Stimulated activated CD4-positive, alpha-beta T cell treated with anti-CD3 and anti-CD28 coated beads, Interleukin-1b, Interleukin-23, amount 100 ng/mL, for 24 hours (primary cell): ENCODE measurements at regions not wholly inside any gene's neighbourhood (a gene's known extent, or its start where the extent isn't known, plus 50 kb on each side); places are given as distances from the start of the nearest gene placed in this dataset.
"Not testable (repeated sequence)": the region's sequence is repeated elsewhere in the genome, so short reads cannot be mapped to it uniquely, and the experiment has no call there.

Source experiments
- DNase-seq, 4 experiments: peaks; one replicate each; pipeline ENCODE4 v3.0.0-alpha.2; 2020; ENCODE audit warnings: low read depth in 4 of 4, low spot score in 1 of 4

DNA sequence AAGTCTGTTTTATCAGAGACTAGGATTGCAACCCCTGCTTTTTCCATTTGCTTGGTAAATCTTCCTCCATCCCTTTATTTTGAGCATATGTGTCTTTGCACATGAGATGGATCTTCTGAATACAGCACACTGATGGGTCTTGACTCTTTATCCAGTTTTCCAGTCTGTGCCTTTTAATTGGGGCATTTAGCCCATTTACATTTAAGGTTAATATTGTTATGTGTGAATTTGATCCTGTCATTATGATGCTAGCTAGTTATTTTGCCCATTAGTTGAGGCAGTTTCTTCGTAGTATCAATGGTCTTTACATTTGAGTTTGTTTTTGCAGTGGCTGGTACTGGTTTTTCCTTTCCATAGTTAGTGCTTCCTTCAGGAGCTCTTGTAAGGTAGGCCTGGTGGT, 120.6 kb upstream of the TNP1 start:
- DNase-seq = not testable (repeated sequence)

DNA sequence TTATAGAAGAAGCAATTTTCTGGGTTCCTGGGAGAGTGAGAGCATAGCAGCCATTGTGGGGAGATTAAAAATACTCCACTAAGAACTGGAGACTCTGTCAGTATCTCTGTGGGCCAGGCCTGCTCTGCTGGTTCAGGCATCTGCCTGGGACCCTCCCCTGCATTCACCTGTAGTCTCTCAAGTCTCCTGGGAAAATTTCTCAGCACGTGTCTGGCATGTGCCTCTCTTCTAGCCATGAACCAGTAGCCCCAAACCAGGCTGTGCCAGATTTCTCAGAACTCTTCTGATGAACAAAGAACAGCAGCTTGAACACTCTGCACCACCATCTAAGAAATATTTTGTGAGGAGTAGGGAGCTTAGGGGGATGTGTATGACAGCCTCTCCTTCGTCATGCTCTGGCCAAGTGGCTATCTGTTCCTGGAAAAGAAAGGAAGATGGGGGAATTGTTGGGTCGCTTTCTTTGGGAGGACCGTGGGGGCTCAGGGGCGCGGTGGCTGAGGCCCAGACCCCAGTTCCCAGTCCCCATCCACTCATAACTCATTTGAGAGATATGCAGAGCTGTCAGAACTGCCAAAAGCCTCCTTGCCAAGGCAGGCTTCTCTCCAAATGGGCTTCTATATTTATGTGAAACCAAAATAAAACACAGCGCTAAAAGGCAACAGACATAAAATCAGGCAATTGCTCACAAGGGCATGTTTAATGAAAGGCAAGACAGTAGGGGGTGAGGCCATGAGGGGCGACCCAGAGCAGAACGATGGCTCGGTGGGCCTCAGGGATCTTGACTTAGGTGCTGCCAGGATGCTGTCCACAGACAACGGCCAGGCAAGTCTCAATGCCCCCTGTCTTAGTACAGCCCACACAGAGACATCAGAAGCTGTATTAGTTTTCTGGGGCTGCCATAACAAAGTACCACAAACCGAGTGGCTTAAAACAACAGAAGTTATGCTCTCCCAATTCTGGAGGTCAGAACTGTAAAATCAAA, 114.7 kb upstream of the TNP1 start:
- no peak for DNase-seq

DNA sequence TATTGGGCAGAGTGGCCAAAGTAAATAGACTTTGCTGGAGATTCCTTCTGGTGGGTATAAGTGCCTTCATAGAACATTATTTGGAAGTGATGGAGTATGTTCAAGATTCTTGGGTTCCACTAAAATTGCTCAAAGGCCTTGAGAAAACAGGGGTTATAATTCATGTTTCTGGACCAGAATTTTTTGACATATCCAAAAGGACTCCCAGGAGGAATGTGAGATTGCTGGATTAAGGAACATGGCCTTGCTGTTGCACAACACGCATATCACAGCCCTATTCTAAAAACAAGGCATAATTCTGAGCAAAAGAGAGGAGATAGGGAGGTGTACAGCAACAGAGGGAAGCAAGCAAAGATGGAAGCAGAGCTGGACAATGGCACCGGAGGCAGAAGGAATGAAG, 111.7 kb upstream of the TNP1 start:
- no peak for DNase-seq

DNA sequence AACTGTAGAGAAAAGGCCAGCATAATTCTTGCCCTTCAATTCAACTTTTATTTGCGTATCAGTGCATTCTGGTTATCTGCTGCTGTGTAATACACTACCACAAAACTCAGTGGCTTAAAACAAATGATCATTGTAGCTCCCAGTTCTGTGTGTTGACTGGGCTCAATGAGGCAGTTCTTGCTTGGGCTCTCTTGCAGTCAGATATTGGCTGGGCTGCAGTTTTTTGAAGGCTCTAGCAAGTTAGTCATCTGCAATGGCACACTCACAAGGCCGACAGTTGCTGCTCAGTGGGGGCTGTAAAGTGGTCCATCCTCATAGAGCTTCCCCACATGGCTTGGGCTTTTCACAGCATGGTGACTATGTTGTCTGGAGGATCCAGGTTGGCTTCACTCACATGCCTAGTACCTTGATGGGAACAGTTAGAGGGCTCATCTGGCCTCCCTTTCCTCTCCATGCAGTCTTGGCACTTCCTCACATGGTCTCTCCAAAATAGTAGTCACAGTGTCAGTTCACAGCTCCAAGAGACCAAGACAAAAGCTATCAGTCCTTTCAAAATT, 110.6 kb upstream of the TNP1 start:
- DNase-seq = no peak

DNA sequence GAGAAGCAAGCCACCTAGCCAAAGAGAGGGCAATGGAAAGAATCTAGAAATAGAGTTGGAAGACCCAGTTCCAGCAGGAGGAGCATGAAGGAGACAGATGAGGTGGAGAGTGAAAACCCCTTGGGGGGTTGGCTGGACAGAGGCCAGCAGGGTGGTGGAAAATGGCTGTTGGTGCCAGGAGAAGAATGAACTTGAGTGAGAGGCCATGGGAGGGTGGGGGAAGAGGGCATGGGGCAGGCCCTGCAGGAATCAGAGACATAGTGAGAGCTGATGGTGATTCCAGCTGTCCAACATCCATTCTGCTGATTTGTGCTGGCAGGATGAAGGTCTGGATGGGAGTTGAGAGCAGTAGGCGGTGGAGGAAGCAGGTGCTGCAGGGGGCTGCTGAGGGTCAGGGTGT, 108.0 kb upstream of the TNP1 start:
- DNase-seq = no peak

DNA sequence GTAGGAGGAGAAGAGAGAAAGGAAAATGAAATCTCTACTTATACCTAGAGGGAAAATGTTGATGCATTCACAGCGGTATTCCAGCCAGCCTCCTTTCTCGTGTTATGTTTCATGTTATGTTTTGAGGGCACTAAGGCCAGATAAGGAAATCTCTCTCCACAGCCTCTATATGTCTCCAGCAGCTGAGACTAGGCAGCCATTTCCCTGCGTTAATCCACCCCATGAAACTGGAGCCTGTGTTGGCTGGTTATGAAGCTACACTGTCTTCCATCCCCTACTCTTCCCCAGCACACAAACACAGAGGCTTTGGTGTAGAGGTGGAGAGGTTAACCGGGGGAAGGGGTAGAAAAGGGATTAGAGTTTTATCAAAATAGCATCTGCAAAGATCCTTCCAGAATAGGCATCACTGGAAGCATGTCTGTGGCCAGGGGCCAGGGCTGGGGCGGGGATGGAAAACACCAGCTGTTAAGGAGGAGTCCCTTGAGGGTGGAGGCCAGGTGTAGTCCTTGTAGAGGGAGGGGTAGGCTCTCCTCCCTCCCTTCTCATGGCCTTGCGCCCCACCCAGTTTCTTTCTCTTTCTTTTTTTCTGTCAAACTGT, 100.9 kb upstream of the TNP1 start:
- no peak for DNase-seq

DNA sequence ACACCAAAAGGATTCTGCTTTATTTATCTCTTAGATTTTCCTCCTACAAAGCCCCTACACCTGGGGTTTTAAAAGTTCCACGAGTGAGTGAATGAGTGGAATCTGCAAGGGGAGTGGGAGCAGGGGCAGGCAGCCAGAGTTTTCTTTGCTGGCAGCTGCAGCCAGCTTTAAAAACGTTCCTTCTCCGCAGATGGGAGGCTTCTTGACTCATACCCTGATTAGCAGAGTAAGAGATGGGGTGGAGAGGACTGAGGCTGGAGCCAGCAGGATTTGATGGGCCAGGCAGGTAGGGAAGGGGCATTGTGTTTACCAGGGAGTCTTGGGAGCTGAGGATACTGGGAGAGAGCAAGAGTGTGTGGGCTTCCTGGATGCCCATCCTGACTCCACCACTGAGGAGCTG, 99.6 kb upstream of the TNP1 start:
- DNase-seq = no peak

DNA sequence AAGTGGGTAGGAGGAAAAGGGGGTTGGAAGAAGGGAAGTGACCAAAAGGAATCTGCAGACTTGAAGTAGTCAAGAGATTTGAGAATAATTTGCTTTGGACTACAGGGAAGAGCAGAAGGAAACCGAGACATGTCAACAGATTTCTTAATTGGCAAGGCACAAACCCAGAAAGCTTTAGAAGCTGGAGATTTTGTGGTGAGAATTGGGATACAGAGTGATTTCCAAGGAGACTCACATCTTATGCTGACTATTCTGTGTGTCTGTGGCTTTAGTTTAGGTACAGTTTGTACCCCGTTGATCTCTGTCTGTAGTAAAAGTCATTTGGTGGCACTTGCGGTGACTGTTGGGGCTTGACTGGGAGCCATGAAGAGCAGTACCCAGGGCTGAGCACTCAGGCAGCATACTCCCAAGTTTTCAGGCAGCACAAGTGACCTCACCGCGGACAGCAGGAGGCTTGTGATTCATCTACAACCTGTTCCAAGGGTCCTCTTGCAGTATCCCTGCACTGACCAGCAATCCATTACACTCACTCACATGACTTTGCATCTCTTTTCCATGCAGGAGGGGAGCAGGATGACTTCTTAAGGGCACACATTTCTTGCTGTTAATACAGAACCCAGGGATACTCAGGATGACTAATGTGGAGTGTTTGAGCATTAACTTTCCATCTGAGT, 97.1 kb upstream of the TNP1 start:
- DNase-seq = no peak

DNA sequence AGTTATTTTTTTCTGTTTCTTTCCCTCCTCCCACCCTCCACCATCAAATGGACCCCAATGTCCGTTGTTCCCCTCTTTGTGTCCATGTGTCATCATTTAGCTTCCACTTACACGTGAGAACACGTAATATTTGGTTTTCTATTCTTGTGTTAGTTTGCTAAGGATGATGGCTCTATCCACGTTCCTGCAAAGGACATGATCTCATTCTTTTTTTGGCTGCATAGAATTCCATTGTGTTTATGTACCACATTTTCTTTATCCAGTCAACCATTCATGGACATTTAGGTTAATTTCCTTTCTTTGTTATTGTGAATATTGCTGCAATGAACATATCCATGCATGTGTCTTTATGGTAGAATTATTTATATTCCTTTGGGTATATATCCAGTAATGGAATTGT, 91.3 kb upstream of the TNP1 start:
- no peak for DNase-seq

DNA sequence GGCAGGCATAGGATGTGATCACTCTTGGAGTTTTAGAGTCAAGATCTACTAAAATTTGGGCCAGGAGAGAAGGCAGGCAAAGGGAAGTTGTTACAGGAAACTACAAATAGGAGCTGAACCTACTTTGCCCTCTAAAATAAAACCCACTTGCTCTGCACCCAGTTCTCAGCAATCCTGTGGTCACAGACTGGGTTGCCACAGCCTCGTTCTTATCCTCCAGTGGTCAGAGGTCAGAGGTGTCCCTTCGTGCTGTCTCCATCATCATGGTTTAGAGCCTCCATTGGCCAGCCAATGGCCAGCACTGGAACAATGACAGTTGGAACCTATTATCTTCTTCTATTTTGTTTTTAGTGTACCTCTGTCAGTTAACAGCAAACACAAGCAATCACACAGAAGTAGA, 90.7 kb upstream of the TNP1 start:
- DNase-seq = no peak

DNA sequence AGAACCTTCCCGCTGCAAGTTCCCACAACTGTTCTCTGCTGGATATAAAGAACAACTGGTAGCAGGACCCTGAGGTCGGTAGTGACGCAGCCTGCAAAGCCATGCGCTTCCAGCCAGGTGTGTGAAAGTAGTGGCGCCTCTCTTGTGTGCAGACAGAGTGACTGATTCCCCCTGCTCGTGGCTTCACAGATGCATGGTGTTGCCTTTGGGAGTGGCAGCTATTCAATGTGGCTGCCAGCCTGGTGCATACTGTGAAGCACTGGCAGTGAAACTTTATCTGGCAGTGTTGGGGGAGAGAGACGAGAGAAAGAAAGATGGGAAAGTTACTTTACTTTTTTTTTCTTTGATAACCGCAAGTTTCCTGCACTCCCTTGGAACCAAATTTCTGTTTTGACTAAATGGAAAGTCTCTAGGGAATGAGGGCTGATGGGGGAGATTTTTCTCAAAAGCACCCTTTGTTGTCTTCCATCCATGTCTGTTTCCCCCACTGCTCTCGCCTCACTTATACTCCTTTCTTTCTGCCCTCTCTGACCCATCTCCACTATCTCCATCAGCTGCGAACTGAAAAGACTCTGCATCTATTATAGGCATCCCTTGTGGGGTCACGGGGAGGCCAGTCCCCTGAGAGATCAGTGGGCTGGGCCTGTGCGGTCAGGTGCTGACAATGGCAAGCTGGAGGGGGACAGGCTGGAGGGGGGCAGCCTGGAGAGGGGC, 90.0 kb upstream of the TNP1 start:
- no peak for DNase-seq

DNA sequence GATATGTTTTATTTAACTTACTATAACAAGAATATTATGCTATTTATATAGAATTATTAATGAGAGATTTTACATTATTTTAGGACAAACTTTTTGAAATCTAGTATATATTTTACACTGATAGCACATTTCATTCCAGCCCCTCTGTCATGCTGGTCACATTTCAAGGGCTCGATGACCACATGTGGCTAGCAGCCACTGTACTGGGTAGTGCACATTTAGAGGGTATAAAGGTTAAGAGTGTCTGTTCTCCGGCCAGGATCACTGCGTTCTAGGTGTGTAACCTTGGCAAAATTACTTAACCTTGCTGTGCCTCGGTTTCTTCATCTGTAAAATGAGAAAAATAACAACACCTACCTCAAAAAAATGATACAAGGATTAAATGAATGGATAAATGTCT, 87.2 kb upstream of the TNP1 start:
- no peak for DNase-seq

DNA sequence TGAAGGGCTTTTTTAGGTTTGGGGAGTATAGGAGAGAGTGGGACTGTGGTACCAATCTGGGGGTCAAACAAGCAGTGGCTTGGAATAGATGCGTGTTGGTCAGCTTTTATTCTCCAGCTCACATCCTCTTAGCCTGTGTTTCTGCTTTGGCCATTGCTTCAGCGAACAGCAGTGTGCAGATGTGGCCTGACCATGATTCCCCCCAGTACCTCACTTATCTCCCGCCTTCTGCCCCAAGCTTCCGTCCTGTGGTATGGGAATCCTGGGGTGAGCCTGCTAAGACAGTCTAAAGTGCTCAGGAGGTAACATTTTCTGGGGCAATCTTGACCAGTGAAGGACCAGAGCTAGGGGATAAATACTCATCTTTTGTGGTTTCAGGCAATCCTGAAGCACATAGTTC, 84.9 kb upstream of the TNP1 start:
- DNase-seq = no peak

DNA sequence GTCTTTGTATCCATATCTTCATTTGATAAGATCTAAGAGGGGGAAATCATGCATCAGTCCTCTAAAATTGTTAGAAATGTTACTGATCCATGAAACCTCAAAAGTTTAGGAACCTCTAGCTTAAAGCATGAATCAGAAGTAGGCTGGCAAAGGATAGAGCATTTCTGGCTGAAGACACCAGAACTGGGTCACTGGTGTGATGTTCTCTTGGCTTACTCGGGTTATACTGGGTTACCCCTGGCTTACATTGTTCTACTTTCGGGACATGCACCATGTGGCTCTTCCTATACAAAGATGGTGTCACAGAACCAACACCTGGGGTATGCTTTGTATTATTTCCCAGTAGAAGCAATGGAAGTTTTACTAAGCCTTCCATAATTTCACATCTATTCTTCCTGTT, 83.2 kb upstream of the TNP1 start:
- no peak for DNase-seq

DNA sequence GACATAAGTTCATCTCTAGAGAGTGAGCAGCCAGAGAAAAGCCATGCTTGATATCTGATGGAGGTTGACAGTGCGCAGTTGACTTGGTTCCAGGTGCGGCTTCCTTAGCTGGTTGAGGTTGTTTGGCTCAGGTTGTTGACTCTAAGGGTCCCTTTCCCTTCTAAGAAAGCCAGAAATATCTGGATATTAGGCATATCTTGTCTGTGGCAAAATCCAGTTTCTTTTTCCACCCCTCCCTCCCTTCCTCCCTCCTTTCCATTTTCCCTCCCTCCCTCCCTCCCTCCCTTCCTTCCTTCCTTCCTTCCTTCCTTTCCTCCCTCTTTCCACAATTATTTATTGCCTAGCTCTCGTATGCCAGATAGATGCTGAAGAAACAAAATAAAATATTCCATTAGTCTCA, 82.6 kb upstream of the TNP1 start:
- no peak for DNase-seq

DNA sequence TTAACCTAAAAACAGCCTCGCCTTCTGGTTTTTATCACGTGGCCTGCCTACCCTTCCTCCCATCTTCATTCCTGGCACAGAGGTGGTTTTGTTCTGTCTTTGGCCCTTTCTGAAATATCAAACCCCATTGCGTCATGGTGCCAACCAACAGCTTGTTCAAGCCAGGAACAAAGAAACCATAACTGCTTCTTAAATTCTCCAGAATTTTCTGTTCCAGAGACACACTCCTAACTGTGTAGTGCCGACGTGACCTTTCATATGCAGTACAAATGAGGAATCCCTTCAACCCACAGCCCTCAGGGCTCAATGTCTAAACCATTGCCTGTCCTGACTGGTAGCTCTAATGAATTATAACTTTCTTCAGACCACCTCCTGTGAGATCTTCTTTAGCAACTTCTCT, 82.2 kb upstream of the TNP1 start:
- DNase-seq = no peak

DNA sequence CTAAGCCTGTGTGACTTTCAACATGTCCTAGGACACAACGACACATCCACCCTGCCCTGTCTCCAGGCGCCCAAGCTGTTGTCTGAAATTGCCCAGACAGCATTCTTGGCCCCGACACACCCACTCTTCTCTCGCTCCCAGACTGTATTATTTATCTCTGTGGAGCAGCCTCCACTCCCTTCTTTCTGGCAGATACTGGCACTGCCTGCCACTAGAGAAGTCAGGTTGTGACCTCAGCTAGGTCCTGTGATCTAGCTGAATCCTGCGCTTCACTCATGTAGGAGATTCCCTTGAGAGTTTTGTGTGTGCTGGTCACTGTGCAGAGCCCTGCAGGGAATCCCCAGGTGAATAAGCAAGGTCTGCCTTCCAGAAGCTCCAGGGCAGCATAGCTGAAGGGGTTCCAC, 77.1 kb upstream of the TNP1 start:
- no peak for DNase-seq

DNA sequence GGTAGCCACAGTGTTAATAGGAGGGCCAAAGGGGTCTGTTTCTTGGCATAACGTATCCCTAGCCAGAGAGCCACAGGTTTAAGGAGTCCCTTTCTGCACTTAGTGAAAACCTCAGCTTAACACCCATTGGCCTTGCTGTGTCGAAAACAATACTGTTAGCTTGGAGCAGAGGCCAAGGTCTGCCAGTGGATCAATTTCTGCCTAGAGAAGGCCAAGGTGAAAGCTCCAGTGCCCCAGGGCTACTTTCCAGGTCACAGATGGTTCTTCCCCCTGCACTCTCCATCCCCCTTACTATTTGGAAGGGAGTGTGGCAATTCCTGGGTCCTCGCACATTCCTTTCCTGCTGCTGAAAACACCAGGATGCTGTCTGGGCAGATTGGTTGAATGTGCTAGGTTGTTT, 74.8 kb upstream of the TNP1 start:
- no peak for DNase-seq

DNA sequence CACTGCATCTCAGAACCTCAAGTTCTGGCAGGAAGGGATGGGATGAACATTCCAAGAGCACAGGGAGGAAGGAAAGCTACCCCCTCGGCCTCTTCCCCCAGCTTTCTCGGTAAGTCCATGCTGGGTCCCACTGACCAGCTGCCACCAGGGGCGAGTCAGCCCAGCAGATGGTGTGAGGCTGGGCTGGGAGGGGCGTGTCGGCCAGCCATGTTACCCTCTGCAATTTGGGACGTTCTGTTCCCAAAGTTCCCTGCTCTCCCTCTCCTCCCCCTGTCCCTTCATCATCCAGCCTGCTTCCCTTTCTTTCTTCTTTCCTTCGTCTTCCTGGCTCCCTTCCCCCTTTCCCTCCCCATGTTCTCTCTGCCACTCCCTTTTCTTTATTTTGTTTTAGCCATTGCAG, 74.3 kb upstream of the TNP1 start:
- no peak for DNase-seq

DNA sequence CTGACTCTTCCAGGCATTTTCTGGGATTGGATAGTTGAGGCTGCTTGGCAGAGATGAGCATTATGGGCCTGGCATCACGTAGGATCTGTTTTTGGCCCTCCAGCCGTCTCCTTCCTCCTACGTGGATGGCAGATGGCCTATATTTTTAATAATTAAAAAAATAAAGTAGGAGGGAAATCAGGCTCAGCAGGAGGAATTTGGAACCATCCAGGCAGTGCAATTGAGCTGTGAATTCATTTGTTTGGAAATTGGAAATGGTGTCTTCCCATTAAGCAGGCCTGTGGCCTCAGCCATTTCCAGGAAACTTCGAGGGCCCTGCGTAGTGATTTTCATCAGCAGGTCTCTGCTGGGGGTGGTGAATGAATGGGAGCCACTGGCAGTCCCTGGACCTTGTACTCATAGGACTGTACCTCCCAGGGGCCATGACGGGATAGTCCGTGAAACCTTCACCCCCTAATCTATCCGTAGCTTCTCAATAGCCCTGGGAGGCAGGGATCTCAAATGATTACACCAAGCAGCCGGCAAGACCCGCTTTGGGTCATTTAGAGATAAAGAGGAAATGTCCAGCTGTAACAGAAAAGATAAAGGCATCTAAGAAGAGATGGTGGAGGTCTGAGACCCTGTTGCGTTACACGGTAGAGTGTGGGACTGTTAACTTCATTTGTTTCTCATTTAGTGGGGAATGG, 73.1 kb upstream of the TNP1 start:
- no peak for DNase-seq
